Spleen (tissue), 11 donors: ENCODE measurements at regions not wholly inside any gene's neighbourhood (a gene's known extent, or its start where the extent isn't known, plus 50 kb on each side); places are given as distances from the start of the nearest gene placed in this dataset.
A peak's percentile ranks its signal among the peaks of the same experiment; 100 is the strongest.
"Not testable (repeated sequence)": the region's sequence is repeated elsewhere in the genome, so short reads cannot be mapped to it uniquely, and the experiment has no call there.

Source experiments
- DNase-seq: peaks from one replicate; pipeline ENCODE4 v3.0.0-alpha.2; 2020
- H3K27ac ChIP-seq, 8 donors: fragments of 200-600 bp; sonication (generic) in 7 of 8; 1 replicate in 4 of 8; 2 replicates in 4 of 8; pipeline versions ENCODE4 v1.5.0 to v1.8.0; 2016 to 2021; ENCODE audit warnings: inconsistent platforms in 4 of 8, mild to moderate bottlenecking in 4 of 8, moderate library complexity in 1 of 8
- H3K27me3 ChIP-seq, 7 donors: fragments of 200-600 bp; sonication (generic) in 6 of 7; replicated peaks in 1 of 7; 1 replicate in 4 of 7; 2 replicates in 3 of 7; pipeline versions ENCODE4 v1.5.0 to v1.8.0; 2016 to 2021; ENCODE audit warnings: inconsistent platforms in 3 of 7, mild to moderate bottlenecking in 1 of 7
- H3K36me3 ChIP-seq, 6 donors: fragments of 200-600 bp; sonication (generic) in 5 of 6; 1 replicate in 4 of 6; 2 replicates in 2 of 6; pipeline versions ENCODE4 v1.5.0 to v1.8.0; 2016 to 2021; ENCODE audit warnings: inconsistent platforms in 2 of 6
- H3K4me1 ChIP-seq, 6 donors: fragments of 200-600 bp; sonication (generic) in 5 of 6; 1 replicate in 3 of 6; 2 replicates in 3 of 6; pipeline versions ENCODE4 v1.5.0 to v1.8.0; 2016 to 2021; ENCODE audit warnings: inconsistent platforms in 3 of 6
- H3K4me3 ChIP-seq, 8 donors: fragments of 200-600 bp; sonication (generic) in 7 of 8; 1 replicate in 4 of 8; 2 replicates in 4 of 8; pipeline versions ENCODE4 v1.5.0 to v1.8.0; 2016 to 2021; ENCODE audit warnings: inconsistent platforms in 4 of 8, mild to moderate bottlenecking in 4 of 8, moderate library complexity in 2 of 8
- H3K9me3 ChIP-seq, 8 donors: fragments of 200-600 bp; sonication (generic) in 7 of 8; 1 replicate in 4 of 8; 2 replicates in 4 of 8; pipeline versions ENCODE4 v1.5.0 to v1.8.0; 2016 to 2021; ENCODE audit warnings: inconsistent platforms in 4 of 8
- POLR2AphosphoS5 ChIP-seq, 3 donors: sonication (generic); formaldehyde crosslinking; IDR thresholded peaks; one replicate each; pipeline ENCODE4 v1.5.1; 2017; ENCODE audit warnings: antibody characterized with exemption in 3 of 3
- WGBS, 5 donors: extraction: QIAGEN DNeasy Blood & Tissue Kit in 3 of 5; methylation state at CpG; one replicate each; pipeline versions ENCODE4 v1.1.5 to v1.1.7; 2013 to 2018; 5-methylcytosine and 5-hydroxymethylcytosine counted together
- intact Hi-C: fragments of 100-400 bp; cut with DNase I; formaldehyde crosslinking; loops from one replicate; pipeline ENCODE4 v1.15.0; 2023; ENCODE audit warnings: low total_unique reads
- donor health status: healthy with polysubstance abuse.
- donor health status: DM: no; HTN: no; CAD: no; lungs with moderate emphysema.
- donor health status: DM: no; HTN: no; CAD: no.
- donor health status: Bipolar disorder and iron deficiency.
- donor health status: healthy.
- donor health status: DM: no; HTN: no; CAD: no.
- donor health status: DM: yes; HTN: yes; CAD: no.

GRCh38 chr16:21511315-21512210, 87.8 kb upstream of the METTL9 start:
- 60 to 79% (median 62%) methylated on average over 24 to 29 of the region's 29 CpGs for WGBS, 5 donors
- H3K4me1 ChIP-seq: peaks cover 83 to 100% (median 98%) of the 10 kb centered on the region in 6 donors

GRCh38 chr16:21512280-21513192, 86.8 kb upstream of the METTL9 start:
- Histone ChIP-seq H3K27ac (peak overlapping the region in 5 of 8 donors; percentile 62 to 85 (median 80)), H3K36me3 (peaks cover 0 to 50% (median 5%) of the 10 kb centered on the region in 6 donors), H3K4me1 (peaks cover 81 to 100% (median 97%) of the 10 kb centered on the region in 6 donors)
- H3K9me3 ChIP-seq, H3K27me3 ChIP-seq, intact Hi-C loops, H3K4me3 ChIP-seq: not testable (repeated sequence)
- 81 to 92% (median 90%) methylated on average over 10 to 20 of the region's 20 CpGs for WGBS, 5 donors
- DNase-seq: peak; percentile 80

More at GRCh38 chr16:21511315-21512210, 87.8 kb upstream of the METTL9 start:
- peak overlapping the region in 6 of 8 donors; percentile 22 to 85 (median 74) for H3K27ac ChIP-seq
- peaks cover 0 to 50% (median 5%) of the 10 kb centered on the region in 6 donors for H3K36me3 ChIP-seq
- H3K9me3 ChIP-seq, H3K4me3 ChIP-seq, H3K27me3 ChIP-seq, intact Hi-C loops: not testable (repeated sequence)
- TF ChIP-seq POLR2AphosphoS5 (IDR thresholded peaks at IDR 0.05): peak in 1 of 3 donors; percentile 12
- peak; percentile 82 for DNase-seq

DNA sequence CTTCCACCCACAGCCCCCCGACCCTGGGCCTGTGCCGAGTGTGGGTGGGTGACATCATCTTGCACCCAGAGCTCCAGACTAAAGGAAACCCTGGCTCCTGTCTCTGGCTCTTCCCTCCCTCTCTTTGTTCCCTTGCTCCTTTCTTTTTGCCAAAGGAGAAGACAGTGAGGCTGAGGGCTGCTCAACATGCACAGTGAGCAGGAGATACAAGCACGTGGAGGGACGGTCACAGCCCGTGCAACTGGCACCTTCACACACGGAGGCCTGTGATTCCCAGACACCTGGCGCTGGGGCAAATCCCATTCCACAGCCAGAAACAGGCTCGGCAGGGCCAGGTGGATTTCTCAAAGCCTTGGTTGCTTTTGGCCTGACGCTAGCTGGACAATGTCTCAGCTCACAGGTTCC, 86.0 kb upstream of the METTL9 start:
- Histone ChIP-seq H3K27ac (peak overlapping the region in 2 of 8 donors; percentile 2 to 85), H3K4me3 (peak overlapping the region in 1 of 8 donors; percentile 16), H3K4me1 (peaks cover 77 to 100% (median 95%) of the 10 kb centered on the region in 6 donors), H3K36me3 (peaks cover 0 to 44% (median 5%) of the 10 kb centered on the region in 6 donors)
- H3K27me3 ChIP-seq, intact Hi-C loops, H3K9me3 ChIP-seq: not testable (repeated sequence)
- 60 to 80% (median 75%) methylated on average over 8 to 9 of the region's 9 CpGs for WGBS, 5 donors
- peak; percentile 79 for DNase-seq

DNA sequence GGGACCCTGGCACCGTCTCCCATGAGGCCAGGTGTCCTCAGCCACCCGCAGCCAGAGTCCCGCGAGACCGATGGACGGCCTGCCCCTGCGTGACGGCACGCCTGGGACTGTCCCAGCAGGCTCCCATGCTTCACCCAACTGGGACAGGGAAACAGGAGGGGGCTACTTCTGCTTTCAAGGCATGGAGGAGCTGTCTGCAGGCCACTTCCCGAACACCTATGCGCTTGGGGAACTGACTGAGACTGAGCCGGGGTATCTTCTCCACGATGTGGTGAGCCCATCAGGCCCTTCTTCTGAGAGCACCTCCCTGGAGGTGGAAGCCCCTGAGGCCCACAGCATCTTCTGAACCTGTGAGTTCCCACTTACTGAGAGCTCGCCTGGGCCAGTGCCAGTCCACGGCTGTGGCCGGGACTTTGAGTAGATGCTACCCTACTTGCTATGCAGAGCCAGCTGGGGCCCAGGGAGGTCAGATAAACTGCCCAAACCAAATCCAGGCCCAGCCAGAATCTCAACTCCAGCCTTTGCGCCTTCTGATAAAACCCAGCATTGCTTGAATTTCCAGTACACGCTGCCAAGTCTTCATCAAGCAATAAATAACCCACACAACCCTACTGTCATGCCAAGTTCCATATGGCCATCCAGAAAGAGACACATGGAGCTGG, 85.4 kb upstream of the METTL9 start:
- Histone ChIP-seq H3K4me1 (peaks cover 73 to 98% (median 92%) of the 10 kb centered on the region in 6 donors), H3K4me3 (peak overlapping the region in 1 of 8 donors; percentile 16)

DNA sequence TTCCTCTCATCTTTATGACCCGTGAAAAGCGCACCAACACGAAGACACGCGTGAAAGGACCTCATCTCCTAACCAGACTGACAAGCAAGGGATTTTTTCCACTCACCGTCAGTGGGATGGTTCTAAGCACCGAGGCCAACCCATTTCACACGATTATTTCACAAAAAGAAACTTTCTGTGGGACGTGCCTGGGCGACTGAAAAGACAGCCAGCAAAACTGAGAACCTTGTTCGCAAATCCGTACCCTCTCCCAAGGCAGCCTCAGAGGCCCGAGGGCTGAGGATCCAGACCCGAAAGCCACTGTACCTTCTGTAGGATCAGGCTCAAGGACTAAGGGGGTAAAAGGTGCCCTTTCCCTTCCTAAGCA, 84.9 kb upstream of the METTL9 start:
- DNase-seq, H3K27me3 ChIP-seq, intact Hi-C loops, H3K4me3 ChIP-seq, H3K9me3 ChIP-seq: not testable (repeated sequence)
- WGBS, 5 donors: 74 to 87% (median 79%) methylated on average over 14 of the region's 14 CpGs
- Histone ChIP-seq H3K27ac (peak overlapping the region in 2 of 8 donors; percentile 2 to 85), H3K36me3 (peaks cover 0 to 41% (median 5%) of the 10 kb centered on the region in 6 donors), H3K4me1 (peaks cover 68 to 98% (median 87%) of the 10 kb centered on the region in 6 donors)

More for the DNA sequence above, 85.4 kb upstream of the METTL9 start:
- H3K27me3 ChIP-seq, intact Hi-C loops, H3K9me3 ChIP-seq: not testable (repeated sequence)
- H3K27ac ChIP-seq: peak overlapping the region in 3 of 8 donors; percentile 2 to 85 (median 42)
- 47 to 72% (median 63%) methylated on average over 7 to 18 of the region's 18 CpGs for WGBS, 5 donors
- H3K36me3 ChIP-seq: peaks cover 0 to 43% (median 5%) of the 10 kb centered on the region in 6 donors
- peak; percentile 83 for DNase-seq
- TF ChIP-seq POLR2AphosphoS5 (IDR thresholded peaks at IDR 0.05): peak in 1 of 3 donors; percentile 31

GRCh38 chr16:21516705-21517040, 82.7 kb upstream of the METTL9 start:
- intact Hi-C loops, H3K27me3 ChIP-seq, H3K9me3 ChIP-seq, DNase-seq: not testable (repeated sequence)
- peak overlapping the region in 1 of 8 donors; percentile 53 for H3K4me3 ChIP-seq
- H3K36me3 ChIP-seq: peaks cover 0 to 28% (median 4%) of the 10 kb centered on the region in 6 donors
- WGBS, 5 donors: 51 to 67% (median 54%) methylated on average over 7 to 9 of the region's 9 CpGs
- H3K4me1 ChIP-seq: peaks cover 47 to 85% (median 69%) of the 10 kb centered on the region in 6 donors
- H3K27ac ChIP-seq: peak overlapping the region in 4 of 8 donors; percentile 34 to 74 (median 70)
